ENCODE measurements at regions not wholly inside any gene's neighbourhood (a gene's known extent, or its start where the extent isn't known, plus 50 kb on each side); places are given as distances from the start of the nearest gene placed in this dataset.

DNA sequence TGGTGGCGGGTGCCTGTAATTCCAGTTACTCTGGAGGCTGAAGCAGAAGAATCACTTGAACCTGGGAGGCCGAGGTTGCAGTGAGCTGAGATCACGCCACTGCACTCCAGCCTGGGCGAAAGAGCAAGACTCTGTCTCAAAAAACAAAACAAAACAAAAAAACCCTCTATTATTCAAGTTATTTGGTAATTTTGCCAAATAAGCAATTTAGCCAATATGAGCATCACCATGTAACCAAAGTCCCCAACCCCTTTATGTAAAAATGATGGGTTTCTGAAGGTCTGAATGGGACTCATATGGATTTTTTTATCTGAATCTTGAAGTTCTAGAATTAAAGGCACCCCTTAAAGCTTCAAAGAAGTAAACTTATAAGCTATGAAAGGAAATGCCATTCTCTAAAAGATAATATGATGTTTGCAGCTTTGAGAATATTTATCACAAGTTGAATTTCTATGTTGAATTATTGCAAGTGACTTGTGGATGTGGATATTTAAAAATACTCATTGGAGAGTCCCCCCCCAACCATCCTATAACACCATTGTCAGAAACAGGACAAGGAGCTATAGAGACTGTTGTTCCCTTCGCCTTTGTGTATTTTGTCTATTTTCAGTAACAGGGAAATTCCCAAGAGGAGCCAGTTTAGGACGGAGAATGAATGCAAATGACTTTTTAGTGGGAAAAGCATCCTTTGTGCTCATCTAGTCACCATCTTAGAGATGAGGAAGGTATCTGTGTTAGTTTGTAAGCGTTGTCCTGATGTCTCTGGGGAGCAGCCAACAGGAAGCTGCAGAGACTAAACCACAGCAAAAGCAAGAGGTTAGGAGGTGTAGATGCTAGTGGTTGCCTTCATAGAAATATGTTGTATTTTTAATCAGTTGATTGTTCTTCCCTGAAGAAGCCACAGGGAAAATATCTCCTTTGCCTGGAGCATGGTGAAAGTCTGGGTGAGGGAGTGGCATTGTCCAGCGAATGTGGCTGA, 68.3 kb downstream of the TET3 start:
- H3K36me3 ChIP-seq (replicated peaks; ENCODE audit: low read depth, low read length), result peaks cover 47% of the 10 kb centered on the region
- peaks cover 99% of the 10 kb centered on the region for H3K79me2 ChIP-seq (ENCODE audit: low read length)
- H3K4me2 ChIP-seq (ENCODE audit: low read length), result no peak overlapping the region
- peaks cover 97% of the 10 kb centered on the region for H4K20me1 ChIP-seq (ENCODE audit: insufficient read depth, low read length)
- H3K9ac ChIP-seq (ENCODE audit: low read length), result no peak overlapping the region
- H3K4me3 ChIP-seq (ENCODE audit: low read length), result no peak overlapping the region
- H3K27me3 ChIP-seq (ENCODE audit: low read depth, low read length), result no peaks in the 10 kb centered on the region
- TF ChIP-seq, protein P1, sequence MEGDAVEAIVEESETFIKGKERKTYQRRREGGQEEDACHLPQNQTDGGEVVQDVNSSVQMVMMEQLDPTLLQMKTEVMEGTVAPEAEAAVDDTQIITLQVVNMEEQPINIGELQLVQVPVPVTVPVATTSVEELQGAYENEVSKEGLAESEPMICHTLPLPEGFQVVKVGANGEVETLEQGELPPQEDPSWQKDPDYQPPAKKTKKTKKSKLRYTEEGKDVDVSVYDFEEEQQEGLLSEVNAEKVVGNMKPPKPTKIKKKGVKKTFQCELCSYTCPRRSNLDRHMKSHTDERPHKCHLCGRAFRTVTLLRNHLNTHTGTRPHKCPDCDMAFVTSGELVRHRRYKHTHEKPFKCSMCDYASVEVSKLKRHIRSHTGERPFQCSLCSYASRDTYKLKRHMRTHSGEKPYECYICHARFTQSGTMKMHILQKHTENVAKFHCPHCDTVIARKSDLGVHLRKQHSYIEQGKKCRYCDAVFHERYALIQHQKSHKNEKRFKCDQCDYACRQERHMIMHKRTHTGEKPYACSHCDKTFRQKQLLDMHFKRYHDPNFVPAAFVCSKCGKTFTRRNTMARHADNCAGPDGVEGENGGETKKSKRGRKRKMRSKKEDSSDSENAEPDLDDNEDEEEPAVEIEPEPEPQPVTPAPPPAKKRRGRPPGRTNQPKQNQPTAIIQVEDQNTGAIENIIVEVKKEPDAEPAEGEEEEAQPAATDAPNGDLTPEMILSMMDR (IDR thresholded peaks at IDR 0.05; ENCODE audit: low read depth, low read length), result no peak
- TF ChIP-seq EZH2phosphoT487 (IDR thresholded peaks at IDR 0.05; ENCODE audit: low read depth), result no peak
- H3K4me1 ChIP-seq (ENCODE audit: low read length), result 0 out of 2 replicates have a peak, but pooled peaks cover 2% of the 10 kb centered on the region
- no peak overlapping the region for H2AFZ ChIP-seq (ENCODE audit: low read depth, low read length)
- no peak overlapping the region for H3K27ac ChIP-seq (ENCODE audit: low read length)
- H3K9me3 ChIP-seq (ENCODE audit: insufficient read depth, low read length), result no peaks in the 10 kb centered on the region

DNA sequence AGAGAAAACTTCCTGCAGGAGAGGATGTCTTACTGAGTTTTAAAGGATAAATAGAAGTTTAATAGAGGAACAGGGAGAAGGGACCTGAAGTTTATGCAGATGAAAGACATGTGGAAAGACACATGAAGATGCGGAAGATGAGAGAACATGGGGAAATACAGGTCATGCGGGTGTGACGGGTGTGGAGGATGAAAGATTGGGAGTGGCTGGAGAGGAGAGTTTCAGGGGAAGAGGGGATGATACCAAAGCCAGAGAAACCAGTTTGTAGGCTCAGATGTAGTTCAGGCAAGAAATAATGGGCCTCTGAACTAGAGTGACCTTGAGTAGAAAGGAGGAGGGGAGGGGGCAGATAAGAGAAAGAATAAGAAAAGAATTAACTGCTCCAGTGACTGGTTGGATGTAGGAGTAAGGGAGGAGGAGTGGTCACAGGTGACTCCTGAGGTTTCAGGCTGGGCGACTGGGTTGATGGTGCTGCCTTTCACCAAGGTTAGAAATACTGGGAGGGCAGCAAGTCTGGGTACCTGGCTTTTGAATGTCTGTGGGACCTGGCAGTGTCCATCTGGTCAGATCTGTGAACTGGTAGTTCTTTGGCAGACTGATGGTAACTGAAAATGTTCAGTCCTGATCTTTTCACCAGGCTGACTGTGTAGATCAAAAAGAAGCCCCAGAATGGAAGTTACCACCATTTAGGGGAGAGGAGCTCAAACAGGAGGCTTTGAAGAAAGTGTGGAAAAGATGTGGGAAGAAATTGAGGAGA, 69.4 kb downstream of the TET3 start:
- peaks cover 43% of the 10 kb centered on the region for H3K36me3 ChIP-seq (replicated peaks; ENCODE audit: low read depth, low read length)
- H3K4me2 ChIP-seq (ENCODE audit: low read length), result no peak overlapping the region
- H3K9me3 ChIP-seq (ENCODE audit: insufficient read depth, low read length), result no peaks in the 10 kb centered on the region
- H3K9ac ChIP-seq (ENCODE audit: low read length), result no peak overlapping the region
- H4K20me1 ChIP-seq (ENCODE audit: insufficient read depth, low read length), result peaks cover 92% of the 10 kb centered on the region
- no peak overlapping the region for H3K4me3 ChIP-seq (ENCODE audit: low read length)
- no peak overlapping the region for H2AFZ ChIP-seq (ENCODE audit: low read depth, low read length)
- H3K79me2 ChIP-seq (ENCODE audit: low read length), result peaks cover 98% of the 10 kb centered on the region
- H3K27ac ChIP-seq (ENCODE audit: low read length), result no peak overlapping the region
- H3K27me3 ChIP-seq (ENCODE audit: low read depth, low read length), result no peaks in the 10 kb centered on the region
- H3K4me1 ChIP-seq (ENCODE audit: low read length), result 0 out of 2 replicates have a peak, but pooled peaks cover 2% of the 10 kb centered on the region
- TF ChIP-seq EZH2phosphoT487 (IDR thresholded peaks at IDR 0.05; ENCODE audit: low read depth), result no peak
- TF ChIP-seq, protein P1 (IDR thresholded peaks at IDR 0.05; ENCODE audit: low read depth, low read length), result no peak

DNA sequence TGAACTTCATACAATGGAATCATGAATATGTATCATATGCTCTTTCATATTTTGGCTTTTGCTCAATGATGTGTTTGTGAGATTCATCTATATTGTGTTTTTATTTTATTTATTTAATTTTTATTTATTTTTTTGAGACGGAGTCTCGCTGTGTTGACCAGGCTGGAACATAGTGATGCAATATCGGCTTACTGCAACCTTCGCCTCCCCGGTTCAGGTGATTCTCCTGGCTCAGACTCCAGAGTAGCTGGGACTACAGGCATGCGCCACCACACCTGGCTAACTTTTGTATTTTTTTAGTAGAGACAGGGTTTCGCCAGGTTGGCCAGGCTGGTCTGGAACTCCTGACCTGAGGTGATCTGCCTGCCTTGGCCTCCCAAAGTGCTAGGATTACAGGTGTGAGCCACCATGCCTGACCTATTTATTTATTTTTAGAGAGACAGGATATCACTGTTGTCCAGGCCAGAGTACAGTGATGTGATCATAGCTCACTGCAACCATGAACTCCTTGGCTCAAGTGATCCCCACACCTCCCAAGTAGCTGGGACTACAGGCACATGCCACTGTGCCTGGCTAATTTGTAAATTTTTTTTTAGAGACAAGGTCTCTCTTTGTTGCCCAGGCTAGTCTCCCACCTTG, 74.5 kb downstream of the TET3 start:
- H3K36me3 ChIP-seq (replicated peaks; ENCODE audit: low read depth, low read length), result peaks cover 46% of the 10 kb centered on the region
- no peak for TF ChIP-seq EZH2phosphoT487 (IDR thresholded peaks at IDR 0.05; ENCODE audit: low read depth)
- TF ChIP-seq, protein P1 (IDR thresholded peaks at IDR 0.05; ENCODE audit: low read depth, low read length), result no peak

More for the DNA sequence above, 74.5 kb downstream of the TET3 start:
- Histone ChIP-seq H4K20me1 (ENCODE audit: insufficient read depth, low read length) (peaks cover 61% of the 10 kb centered on the region), H3K4me2 (ENCODE audit: low read length) (no peak overlapping the region), H3K4me3 (ENCODE audit: low read length) (no peak overlapping the region), H3K9ac (ENCODE audit: low read length) (no peak overlapping the region), H3K27ac (ENCODE audit: low read length) (no peak overlapping the region), H3K4me1 (ENCODE audit: low read length) (no peaks in the 10 kb centered on the region), H2AFZ (ENCODE audit: low read depth, low read length) (no peak overlapping the region), H3K9me3 (ENCODE audit: insufficient read depth, low read length) (no peaks in the 10 kb centered on the region), H3K79me2 (ENCODE audit: low read length) (peaks cover 79% of the 10 kb centered on the region), H3K27me3 (ENCODE audit: low read depth, low read length) (no peaks in the 10 kb centered on the region)
